WTC11 (cell line): ENCODE measurements at regions not wholly inside any gene's neighbourhood (a gene's known extent, or its start where the extent isn't known, plus 50 kb on each side); places are given as distances from the start of the nearest gene placed in this dataset.

Experiments used
- ATAC-seq: fragments of 200-7000 bp; cut with Tn5 transposase; 2 replicates; pipeline ENCODE4 v1.10.0; 2021; ENCODE audit warnings: mild to moderate bottlenecking, moderate library complexity
- CTCF ChIA-PET: fragments of 300-600 bp; sonication (Branson Sonifier 250); formaldehyde crosslinking; loops from one replicate; lab custom pipeline; 2021; ENCODE audit warnings: antibody characterized with exemption; lab: Charles Lee
- POLR2A ChIA-PET: fragments of 350-600 bp; sonication (Branson Sonifier 250); formaldehyde crosslinking; loops from one replicate; lab custom pipeline; 2021; ENCODE audit warnings: antibody characterized with exemption; lab: Charles Lee
- DNase-seq: peaks from one replicate; pipeline ENCODE4 v3.0.0; 2021; ENCODE audit warnings: low spot score
- H3K27ac Mint-ChIP-seq: 2 replicates; pipeline ENCODE4 v1.8.0; 2021; ENCODE audit warnings: mixed read lengths
- H3K27me3 Mint-ChIP-seq: 2 replicates; pipeline ENCODE4 v1.8.0; 2021; ENCODE audit warnings: low read depth, mild to moderate bottlenecking, moderate library complexity, mixed read lengths
- H3K36me3 Mint-ChIP-seq: 2 replicates; pipeline ENCODE4 v1.8.0; 2021; ENCODE audit warnings: mixed read lengths
- H3K4me1 Mint-ChIP-seq: 2 replicates; pipeline ENCODE4 v1.8.0; 2022; ENCODE audit warnings: mixed read lengths
- H3K4me3 Mint-ChIP-seq: 2 replicates; pipeline ENCODE4 v1.8.0; 2021; ENCODE audit warnings: mild to moderate bottlenecking, moderate library complexity, mixed read lengths
- H3K9me3 Mint-ChIP-seq: 2 replicates; pipeline ENCODE4 v1.8.0; 2021; ENCODE audit warnings: mixed read lengths
- ELF4 ChIP-seq: sonication (generic); formaldehyde crosslinking; IDR thresholded peaks from 2 replicates; pipeline ENCODE4 v1.8.1; 2022; ENCODE audit warnings: low read depth, mild to moderate bottlenecking, moderate library complexity, missing genetic modification reagents
- HMGA2 ChIP-seq: fragments of 250-450 bp; sonication (Bioruptor Pico); IDR thresholded peaks from 2 replicates; pipeline ENCODE4 v1.4.0; 2021; ENCODE audit warnings: mild to moderate bottlenecking, moderate library complexity
- OVOL2 ChIP-seq: fragments of 250-450 bp; sonication (Bioruptor Pico); IDR thresholded peaks from 2 replicates; pipeline ENCODE4 v1.9.0; 2021; ENCODE audit warnings: mild to moderate bottlenecking, borderline replicate concordance
- RELA ChIP-seq: sonication (generic); formaldehyde crosslinking; IDR thresholded peaks from 2 replicates; pipeline ENCODE4 v1.8.1; 2022; ENCODE audit warnings: missing genetic modification reagents, mild to moderate bottlenecking, borderline replicate concordance
- SMAD4 ChIP-seq: sonication (generic); formaldehyde crosslinking; IDR thresholded peaks from 2 replicates; pipeline ENCODE4 v1.8.0; 2022; ENCODE audit warnings: mild to moderate bottlenecking, missing genetic modification reagents
- TEAD4 ChIP-seq: sonication (generic); formaldehyde crosslinking; IDR thresholded peaks from 2 replicates; pipeline ENCODE4 v1.8.0; 2022; ENCODE audit warnings: mild to moderate bottlenecking, missing genetic modification reagents
- TP53 ChIP-seq: sonication (generic); formaldehyde crosslinking; IDR thresholded peaks from 2 replicates; pipeline ENCODE4 v1.8.1; 2023; ENCODE audit warnings: mild to moderate bottlenecking, missing genetic modification reagents
- ZNF396 ChIP-seq: fragments of 250-450 bp; sonication (Bioruptor Pico); IDR thresholded peaks from 2 replicates; pipeline ENCODE4 v1.8.0; 2021; ENCODE audit warnings: mild to moderate bottlenecking, moderate library complexity, borderline replicate concordance
- ZNF423 ChIP-seq: fragments of 250-450 bp; sonication (Bioruptor Pico); IDR thresholded peaks from 2 replicates; pipeline ENCODE4 v2.1.2; 2022; ENCODE audit warnings: mild to moderate bottlenecking, moderate library complexity
- TF ChIP-seq, protein P1 (sequence below): sonication (generic); formaldehyde crosslinking; IDR thresholded peaks from 2 replicates; pipeline ENCODE4 v1.8.1; 2022; ENCODE audit warnings: low read depth, missing genetic modification reagents, borderline replicate concordance
- TF ChIP-seq, protein P2 (sequence below): sonication (generic); formaldehyde crosslinking; IDR thresholded peaks from 2 replicates; pipeline ENCODE4 v1.8.0; 2022; ENCODE audit warnings: mild to moderate bottlenecking, missing genetic modification reagents
- TF ChIP-seq, protein P3 (sequence below): sonication (generic); formaldehyde crosslinking; IDR thresholded peaks from 2 replicates; pipeline ENCODE4 v1.8.1; 2022; ENCODE audit warnings: low read depth, mild to moderate bottlenecking, moderate library complexity, missing genetic modification reagents, borderline replicate concordance
- TF ChIP-seq, protein P4 (sequence below): fragments of 250-450 bp; sonication (Bioruptor Pico); IDR thresholded peaks from 2 replicates; pipeline ENCODE4 v1.9.0; 2021; ENCODE audit warnings: moderate library complexity, mild to moderate bottlenecking, inconsistent platforms, borderline replicate concordance
- TF ChIP-seq, protein P5 (sequence below): sonication (generic); formaldehyde crosslinking; IDR thresholded peaks from 2 replicates; pipeline ENCODE4 v1.8.1; 2023; ENCODE audit warnings: mild to moderate bottlenecking, missing genetic modification reagents
- TF ChIP-seq, protein P6 (sequence below): fragments of 250-450 bp; sonication (Bioruptor Pico); IDR thresholded peaks from 2 replicates; pipeline ENCODE4 v1.9.0; 2021; ENCODE audit warnings: mild to moderate bottlenecking
- TF ChIP-seq, protein P7 (sequence below): sonication (generic); formaldehyde crosslinking; IDR thresholded peaks from 2 replicates; pipeline ENCODE4 v1.8.0; 2022; ENCODE audit warnings: mild to moderate bottlenecking, missing genetic modification reagents
- TF ChIP-seq, protein P8 (sequence below): sonication (generic); formaldehyde crosslinking; IDR thresholded peaks from 2 replicates; pipeline ENCODE4 v1.8.0; 2023; ENCODE audit warnings: mild to moderate bottlenecking, missing genetic modification reagents

DNA sequence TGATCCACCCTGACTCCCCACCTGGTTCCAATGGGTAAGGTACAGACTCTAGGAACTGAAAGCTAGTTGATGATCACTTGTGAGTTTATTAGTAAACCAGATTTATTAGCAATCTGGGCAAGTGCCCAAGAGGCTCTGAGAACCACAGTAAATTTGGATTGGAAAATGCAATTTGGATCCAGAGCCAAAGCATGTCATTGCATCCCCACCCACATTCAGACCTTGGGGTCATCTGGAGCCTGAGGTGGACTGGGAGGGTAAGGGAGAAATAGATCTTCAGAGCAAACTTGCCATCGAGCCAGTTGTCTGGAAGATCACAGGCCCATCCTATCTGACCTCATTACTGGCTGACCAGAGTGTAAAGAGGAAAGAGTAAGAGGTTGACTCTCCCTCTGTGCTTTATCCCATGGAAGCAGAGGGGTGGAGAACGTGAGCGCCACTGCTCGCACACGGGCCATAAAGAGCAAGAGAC is 78.7 kb upstream of the RASGEF1B start (continued):
- TF ChIP-seq TEAD4 (CRISPR knock-in tag) (no peak), ZNF396 (CRISPR knock-in tag) (no peak)
- TF ChIP-seq, protein P1, sequence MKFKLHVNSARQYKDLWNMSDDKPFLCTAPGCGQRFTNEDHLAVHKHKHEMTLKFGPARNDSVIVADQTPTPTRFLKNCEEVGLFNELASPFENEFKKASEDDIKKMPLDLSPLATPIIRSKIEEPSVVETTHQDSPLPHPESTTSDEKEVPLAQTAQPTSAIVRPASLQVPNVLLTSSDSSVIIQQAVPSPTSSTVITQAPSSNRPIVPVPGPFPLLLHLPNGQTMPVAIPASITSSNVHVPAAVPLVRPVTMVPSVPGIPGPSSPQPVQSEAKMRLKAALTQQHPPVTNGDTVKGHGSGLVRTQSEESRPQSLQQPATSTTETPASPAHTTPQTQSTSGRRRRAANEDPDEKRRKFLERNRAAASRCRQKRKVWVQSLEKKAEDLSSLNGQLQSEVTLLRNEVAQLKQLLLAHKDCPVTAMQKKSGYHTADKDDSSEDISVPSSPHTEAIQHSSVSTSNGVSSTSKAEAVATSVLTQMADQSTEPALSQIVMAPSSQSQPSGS (CRISPR knock-in tag): no peak

DNA sequence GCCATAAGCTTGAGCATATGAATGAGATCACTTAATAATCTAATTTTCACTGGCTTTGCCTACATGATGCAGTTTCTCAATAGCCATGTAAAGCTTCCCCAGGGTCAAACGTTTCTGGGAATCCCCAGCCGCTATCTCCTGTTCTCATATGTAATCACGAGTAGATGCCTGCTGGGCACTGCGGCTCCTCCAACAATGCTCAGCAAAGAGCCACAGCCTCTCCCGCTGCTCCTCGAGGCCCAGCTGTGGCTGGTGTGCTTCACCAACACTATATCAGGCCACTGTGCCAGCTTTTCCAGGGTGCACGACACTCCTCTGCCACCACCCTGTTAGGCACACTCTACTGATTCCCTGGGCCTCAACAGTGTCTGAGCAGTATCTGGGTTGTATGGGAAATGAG is 78.3 kb upstream of the RASGEF1B start:
- Mint-ChIP-seq H3K9me3 (peaks cover 9% of the 10 kb centered on the region), H3K4me1 (peaks cover 4% of the 10 kb centered on the region; the same call in 1 of the 2 replicates), H3K27me3 (no peaks in the 10 kb centered on the region), H3K36me3 (no peaks in the 10 kb centered on the region), H3K27ac (no peak overlapping the region), H3K4me3 (no peak overlapping the region)
- ATAC-seq: 0 out of 2 replicates have a peak, but pooled peaks have one; percentile 22
- ChIA-PET POLR2A (no interaction called here), CTCF (interaction anchor here (1.1 kb wide), 1 partner anchor 48 kb away, joined by 3 read pairs; no protein-coding TSS in a partner anchor)
- DNase-seq: no peak
- TF ChIP-seq HMGA2 (CRISPR knock-in tag) (no peak), RELA (no peak), ELF4 (CRISPR knock-in tag) (no peak), SMAD4 (no peak), TP53 (CRISPR knock-in tag) (no peak), OVOL2 (CRISPR knock-in tag) (no peak), ZNF423 (no peak)
- TF ChIP-seq, protein P2, sequence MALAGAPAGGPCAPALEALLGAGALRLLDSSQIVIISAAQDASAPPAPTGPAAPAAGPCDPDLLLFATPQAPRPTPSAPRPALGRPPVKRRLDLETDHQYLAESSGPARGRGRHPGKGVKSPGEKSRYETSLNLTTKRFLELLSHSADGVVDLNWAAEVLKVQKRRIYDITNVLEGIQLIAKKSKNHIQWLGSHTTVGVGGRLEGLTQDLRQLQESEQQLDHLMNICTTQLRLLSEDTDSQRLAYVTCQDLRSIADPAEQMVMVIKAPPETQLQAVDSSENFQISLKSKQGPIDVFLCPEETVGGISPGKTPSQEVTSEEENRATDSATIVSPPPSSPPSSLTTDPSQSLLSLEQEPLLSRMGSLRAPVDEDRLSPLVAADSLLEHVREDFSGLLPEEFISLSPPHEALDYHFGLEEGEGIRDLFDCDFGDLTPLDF (CRISPR knock-in tag): no peak
- TF ChIP-seq, protein P3, sequence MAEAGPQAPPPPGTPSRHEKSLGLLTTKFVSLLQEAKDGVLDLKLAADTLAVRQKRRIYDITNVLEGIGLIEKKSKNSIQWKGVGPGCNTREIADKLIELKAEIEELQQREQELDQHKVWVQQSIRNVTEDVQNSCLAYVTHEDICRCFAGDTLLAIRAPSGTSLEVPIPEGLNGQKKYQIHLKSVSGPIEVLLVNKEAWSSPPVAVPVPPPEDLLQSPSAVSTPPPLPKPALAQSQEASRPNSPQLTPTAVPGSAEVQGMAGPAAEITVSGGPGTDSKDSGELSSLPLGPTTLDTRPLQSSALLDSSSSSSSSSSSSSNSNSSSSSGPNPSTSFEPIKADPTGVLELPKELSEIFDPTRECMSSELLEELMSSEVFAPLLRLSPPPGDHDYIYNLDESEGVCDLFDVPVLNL (CRISPR knock-in tag): no peak
- TF ChIP-seq, protein P4, sequence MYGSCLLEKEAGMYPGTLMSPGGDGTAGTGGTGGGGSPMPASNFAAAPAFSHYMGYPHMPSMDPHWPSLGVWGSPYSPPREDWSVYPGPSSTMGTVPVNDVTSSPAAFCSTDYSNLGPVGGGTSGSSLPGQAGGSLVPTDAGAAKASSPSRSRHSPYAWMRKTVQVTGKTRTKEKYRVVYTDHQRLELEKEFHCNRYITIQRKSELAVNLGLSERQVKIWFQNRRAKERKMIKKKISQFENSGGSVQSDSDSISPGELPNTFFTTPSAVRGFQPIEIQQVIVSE (CRISPR knock-in tag): no peak
- TF ChIP-seq, protein P5, sequence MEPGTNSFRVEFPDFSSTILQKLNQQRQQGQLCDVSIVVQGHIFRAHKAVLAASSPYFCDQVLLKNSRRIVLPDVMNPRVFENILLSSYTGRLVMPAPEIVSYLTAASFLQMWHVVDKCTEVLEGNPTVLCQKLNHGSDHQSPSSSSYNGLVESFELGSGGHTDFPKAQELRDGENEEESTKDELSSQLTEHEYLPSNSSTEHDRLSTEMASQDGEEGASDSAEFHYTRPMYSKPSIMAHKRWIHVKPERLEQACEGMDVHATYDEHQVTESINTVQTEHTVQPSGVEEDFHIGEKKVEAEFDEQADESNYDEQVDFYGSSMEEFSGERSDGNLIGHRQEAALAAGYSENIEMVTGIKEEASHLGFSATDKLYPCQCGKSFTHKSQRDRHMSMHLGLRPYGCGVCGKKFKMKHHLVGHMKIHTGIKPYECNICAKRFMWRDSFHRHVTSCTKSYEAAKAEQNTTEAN (CRISPR knock-in tag): no peak
- TF ChIP-seq, protein P6, sequence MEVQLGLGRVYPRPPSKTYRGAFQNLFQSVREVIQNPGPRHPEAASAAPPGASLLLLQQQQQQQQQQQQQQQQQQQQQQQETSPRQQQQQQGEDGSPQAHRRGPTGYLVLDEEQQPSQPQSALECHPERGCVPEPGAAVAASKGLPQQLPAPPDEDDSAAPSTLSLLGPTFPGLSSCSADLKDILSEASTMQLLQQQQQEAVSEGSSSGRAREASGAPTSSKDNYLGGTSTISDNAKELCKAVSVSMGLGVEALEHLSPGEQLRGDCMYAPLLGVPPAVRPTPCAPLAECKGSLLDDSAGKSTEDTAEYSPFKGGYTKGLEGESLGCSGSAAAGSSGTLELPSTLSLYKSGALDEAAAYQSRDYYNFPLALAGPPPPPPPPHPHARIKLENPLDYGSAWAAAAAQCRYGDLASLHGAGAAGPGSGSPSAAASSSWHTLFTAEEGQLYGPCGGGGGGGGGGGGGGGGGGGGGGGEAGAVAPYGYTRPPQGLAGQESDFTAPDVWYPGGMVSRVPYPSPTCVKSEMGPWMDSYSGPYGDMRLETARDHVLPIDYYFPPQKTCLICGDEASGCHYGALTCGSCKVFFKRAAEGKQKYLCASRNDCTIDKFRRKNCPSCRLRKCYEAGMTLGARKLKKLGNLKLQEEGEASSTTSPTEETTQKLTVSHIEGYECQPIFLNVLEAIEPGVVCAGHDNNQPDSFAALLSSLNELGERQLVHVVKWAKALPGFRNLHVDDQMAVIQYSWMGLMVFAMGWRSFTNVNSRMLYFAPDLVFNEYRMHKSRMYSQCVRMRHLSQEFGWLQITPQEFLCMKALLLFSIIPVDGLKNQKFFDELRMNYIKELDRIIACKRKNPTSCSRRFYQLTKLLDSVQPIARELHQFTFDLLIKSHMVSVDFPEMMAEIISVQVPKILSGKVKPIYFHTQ: no peak
- TF ChIP-seq, protein P7, sequence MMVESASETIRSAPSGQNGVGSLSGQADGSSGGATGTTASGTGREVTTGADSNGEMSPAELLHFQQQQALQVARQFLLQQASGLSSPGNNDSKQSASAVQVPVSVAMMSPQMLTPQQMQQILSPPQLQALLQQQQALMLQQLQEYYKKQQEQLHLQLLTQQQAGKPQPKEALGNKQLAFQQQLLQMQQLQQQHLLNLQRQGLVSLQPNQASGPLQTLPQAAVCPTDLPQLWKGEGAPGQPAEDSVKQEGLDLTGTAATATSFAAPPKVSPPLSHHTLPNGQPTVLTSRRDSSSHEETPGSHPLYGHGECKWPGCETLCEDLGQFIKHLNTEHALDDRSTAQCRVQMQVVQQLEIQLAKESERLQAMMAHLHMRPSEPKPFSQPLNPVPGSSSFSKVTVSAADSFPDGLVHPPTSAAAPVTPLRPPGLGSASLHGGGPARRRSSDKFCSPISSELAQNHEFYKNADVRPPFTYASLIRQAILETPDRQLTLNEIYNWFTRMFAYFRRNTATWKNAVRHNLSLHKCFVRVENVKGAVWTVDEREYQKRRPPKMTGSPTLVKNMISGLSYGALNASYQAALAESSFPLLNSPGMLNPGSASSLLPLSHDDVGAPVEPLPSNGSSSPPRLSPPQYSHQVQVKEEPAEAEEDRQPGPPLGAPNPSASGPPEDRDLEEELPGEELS (CRISPR knock-in tag): no peak
- TF ChIP-seq, protein P8, sequence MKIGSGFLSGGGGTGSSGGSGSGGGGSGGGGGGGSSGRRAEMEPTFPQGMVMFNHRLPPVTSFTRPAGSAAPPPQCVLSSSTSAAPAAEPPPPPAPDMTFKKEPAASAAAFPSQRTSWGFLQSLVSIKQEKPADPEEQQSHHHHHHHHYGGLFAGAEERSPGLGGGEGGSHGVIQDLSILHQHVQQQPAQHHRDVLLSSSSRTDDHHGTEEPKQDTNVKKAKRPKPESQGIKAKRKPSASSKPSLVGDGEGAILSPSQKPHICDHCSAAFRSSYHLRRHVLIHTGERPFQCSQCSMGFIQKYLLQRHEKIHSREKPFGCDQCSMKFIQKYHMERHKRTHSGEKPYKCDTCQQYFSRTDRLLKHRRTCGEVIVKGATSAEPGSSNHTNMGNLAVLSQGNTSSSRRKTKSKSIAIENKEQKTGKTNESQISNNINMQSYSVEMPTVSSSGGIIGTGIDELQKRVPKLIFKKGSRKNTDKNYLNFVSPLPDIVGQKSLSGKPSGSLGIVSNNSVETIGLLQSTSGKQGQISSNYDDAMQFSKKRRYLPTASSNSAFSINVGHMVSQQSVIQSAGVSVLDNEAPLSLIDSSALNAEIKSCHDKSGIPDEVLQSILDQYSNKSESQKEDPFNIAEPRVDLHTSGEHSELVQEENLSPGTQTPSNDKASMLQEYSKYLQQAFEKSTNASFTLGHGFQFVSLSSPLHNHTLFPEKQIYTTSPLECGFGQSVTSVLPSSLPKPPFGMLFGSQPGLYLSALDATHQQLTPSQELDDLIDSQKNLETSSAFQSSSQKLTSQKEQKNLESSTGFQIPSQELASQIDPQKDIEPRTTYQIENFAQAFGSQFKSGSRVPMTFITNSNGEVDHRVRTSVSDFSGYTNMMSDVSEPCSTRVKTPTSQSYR (CRISPR knock-in tag): no peak
